ENCODE measurements at regions not wholly inside any gene's neighbourhood (a gene's known extent, or its start where the extent isn't known, plus 50 kb on each side); places are given as distances from the start of the nearest gene placed in this dataset.

GRCh38 chr3:27797773-27798172 is 75.7 kb upstream of the EOMES start:
- TF ChIP-seq ZNF530 (CRISPR knock-in tag; IDR thresholded peaks at IDR 0.05; ENCODE audit: low read depth) (no peak), PRDM15 (CRISPR knock-in tag; IDR thresholded peaks at IDR 0.05) (no peak), KDM3A (CRISPR knock-in tag; IDR thresholded peaks at IDR 0.05; ENCODE audit: low read depth) (no peak), BCL3 (CRISPR knock-in tag; IDR thresholded peaks at IDR 0.05) (no peak)

All from HepG2 (cell line).